ENCODE measurements at regions not wholly inside any gene's neighbourhood (a gene's known extent, or its start where the extent isn't known, plus 50 kb on each side); places are given as distances from the start of the nearest gene placed in this dataset.

- TF ChIP-seq POLR2A (IDR thresholded peaks at IDR 0.05; ENCODE audit: low read depth, low read length): no peak
- TF ChIP-seq POLR2AphosphoS5 (IDR thresholded peaks at IDR 0.05; ENCODE audit: low read depth, low read length): no peak
- no peak for TF ChIP-seq SPI1 (IDR thresholded peaks at IDR 0.05; ENCODE audit: low read depth, low read length)
- TF ChIP-seq POU2F2 (IDR thresholded peaks at IDR 0.05; ENCODE audit: low read depth, low read length): no peak
- no peak for TF ChIP-seq TAF1 (IDR thresholded peaks at IDR 0.05; ENCODE audit: low read depth, low read length)
Measured at GRCh38 chr21:41585199-41585994, 77.4 kb upstream of the TMPRSS2 start.

Data from GM12891 (cell line).